Fibroblast of the aortic adventitia (primary cell): ENCODE measurements at regions not wholly inside any gene's neighbourhood (a gene's known extent, or its start where the extent isn't known, plus 50 kb on each side); places are given as distances from the start of the nearest gene placed in this dataset.
"Not testable (repeated sequence)": the region's sequence is repeated elsewhere in the genome, so short reads cannot be mapped to it uniquely, and the experiment has no call there.

Experiments used
- DNase-seq: peaks from one replicate; pipeline ENCODE4 v3.0.0-alpha.2; 2010; ENCODE audit warnings: low read depth
- H3K4me3 ChIP-seq: 2 replicates; pipeline ENCODE4 v1.5.1; 2011; ENCODE audit warnings: low read depth, mild to moderate bottlenecking, control low read depth, low read length, moderate library complexity
- TF ChIP-seq, protein P1 (sequence below): IDR thresholded peaks from 2 replicates; pipeline ENCODE4 v1.5.1; 2011; ENCODE audit warnings: mild to moderate bottlenecking, low read length, control low read depth, inconsistent platforms; ENCODE audit not compliant: insufficient read depth

- TF ChIP-seq, protein P1, sequence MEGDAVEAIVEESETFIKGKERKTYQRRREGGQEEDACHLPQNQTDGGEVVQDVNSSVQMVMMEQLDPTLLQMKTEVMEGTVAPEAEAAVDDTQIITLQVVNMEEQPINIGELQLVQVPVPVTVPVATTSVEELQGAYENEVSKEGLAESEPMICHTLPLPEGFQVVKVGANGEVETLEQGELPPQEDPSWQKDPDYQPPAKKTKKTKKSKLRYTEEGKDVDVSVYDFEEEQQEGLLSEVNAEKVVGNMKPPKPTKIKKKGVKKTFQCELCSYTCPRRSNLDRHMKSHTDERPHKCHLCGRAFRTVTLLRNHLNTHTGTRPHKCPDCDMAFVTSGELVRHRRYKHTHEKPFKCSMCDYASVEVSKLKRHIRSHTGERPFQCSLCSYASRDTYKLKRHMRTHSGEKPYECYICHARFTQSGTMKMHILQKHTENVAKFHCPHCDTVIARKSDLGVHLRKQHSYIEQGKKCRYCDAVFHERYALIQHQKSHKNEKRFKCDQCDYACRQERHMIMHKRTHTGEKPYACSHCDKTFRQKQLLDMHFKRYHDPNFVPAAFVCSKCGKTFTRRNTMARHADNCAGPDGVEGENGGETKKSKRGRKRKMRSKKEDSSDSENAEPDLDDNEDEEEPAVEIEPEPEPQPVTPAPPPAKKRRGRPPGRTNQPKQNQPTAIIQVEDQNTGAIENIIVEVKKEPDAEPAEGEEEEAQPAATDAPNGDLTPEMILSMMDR, result no peak
- DNase-seq, result no peak
- no peak overlapping the region for H3K4me3 ChIP-seq
These were observed 114.1 kb downstream of the GXYLT1 start for GRCh38 chr12:42030588-42030987.

- DNase-seq, result no peak
- no peak overlapping the region for H3K4me3 ChIP-seq
- TF ChIP-seq, protein P1, result no peak
These were observed 117.1 kb downstream of the GXYLT1 start for GRCh38 chr12:42027546-42027945.

DNA sequence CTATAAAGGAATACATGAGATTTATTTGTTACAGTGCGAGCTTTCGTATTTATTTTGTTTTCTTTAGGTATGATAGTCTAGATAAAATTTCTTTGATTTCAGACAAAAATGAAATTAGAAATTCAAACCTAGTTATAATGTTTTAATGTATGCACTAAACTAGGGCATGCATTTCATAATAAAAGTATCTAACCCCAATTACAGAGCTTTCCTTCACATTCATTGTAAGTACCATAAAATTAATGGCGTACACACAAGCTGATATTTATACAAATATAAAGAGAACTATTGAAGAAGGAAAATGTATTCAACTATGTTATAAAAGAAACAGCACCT, 120.2 kb downstream of the GXYLT1 start:
- TF ChIP-seq, protein P1, result no peak
- DNase-seq, result no peak
- H3K4me3 ChIP-seq, result no peak overlapping the region

- DNase-seq, result peak; percentile 76
- peak overlapping the region; percentile 60 for H3K4me3 ChIP-seq
- TF ChIP-seq, protein P1, result peak; percentile 98
These were observed 120.8 kb downstream of the GXYLT1 start for GRCh38 chr12:42023733-42024494.

- not testable (repeated sequence) for H3K4me3 ChIP-seq, DNase-seq
These were observed 122.7 kb downstream of the GXYLT1 start for GRCh38 chr12:42021937-42022336.

DNA sequence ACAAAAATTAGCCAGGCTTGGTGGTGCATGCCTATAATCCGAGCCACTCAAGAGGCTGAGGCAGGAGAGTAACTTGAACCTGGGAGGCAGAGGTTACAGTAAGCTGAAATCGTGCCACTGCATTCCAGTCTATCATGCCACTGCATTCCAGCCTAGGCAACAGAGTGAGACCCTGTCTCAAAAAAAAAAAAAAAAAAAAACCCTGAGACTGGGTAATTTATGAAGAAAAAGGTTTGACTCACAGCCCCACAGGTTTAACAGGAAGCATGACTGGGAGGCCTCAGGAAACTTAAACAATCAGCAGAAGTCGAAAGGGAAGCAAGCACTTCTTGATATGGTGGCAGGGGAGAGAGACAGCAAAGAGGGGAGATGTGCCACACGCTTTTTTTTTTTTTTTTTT, 123.2 kb downstream of the GXYLT1 start:
- no peak overlapping the region for H3K4me3 ChIP-seq
- TF ChIP-seq, protein P1, result no peak
- no peak for DNase-seq

- DNase-seq, result no peak
- no peak overlapping the region for H3K4me3 ChIP-seq
- TF ChIP-seq, protein P1, result no peak
These were observed 124.4 kb downstream of the GXYLT1 start for GRCh38 chr12:42020226-42020625.
